NCI-H2107 treated with DMSO at 0.1 percent for 48 hours (cell line): ENCODE measurements at regions not wholly inside any gene's neighbourhood (a gene's known extent, or its start where the extent isn't known, plus 50 kb on each side); places are given as distances from the start of the nearest gene placed in this dataset.

Experiments
- DNase-seq: peaks from one replicate; lab custom pipeline; 2025; ENCODE audit not compliant: unreplicated experiment; lab: John Stamatoyannopoulos, UW

- DNase-seq, result no peak
Observed at GRCh38 chr2:2935445-2936149, 442.0 kb downstream of the EIPR1 start.

DNA sequence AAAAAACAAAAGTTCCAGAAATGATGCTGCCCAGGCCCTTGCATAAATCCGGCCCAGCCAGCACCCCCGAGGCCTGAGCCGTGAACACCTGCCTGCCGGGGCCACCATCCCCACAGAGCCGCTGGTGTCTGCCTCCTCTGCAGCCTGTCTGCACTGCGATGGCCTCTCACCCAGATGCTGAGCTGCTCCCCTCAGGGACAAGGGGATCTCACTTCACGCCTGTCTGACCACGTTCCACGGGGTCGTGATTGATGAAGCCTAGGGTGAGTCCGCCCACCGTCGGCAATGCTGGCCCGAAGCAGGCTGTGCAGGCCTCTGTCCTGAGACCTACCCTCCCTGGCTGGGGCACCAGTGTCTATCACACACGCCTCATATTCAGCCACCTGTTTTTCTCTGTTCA, 444.2 kb downstream of the EIPR1 start:
- no peak for DNase-seq

DNA sequence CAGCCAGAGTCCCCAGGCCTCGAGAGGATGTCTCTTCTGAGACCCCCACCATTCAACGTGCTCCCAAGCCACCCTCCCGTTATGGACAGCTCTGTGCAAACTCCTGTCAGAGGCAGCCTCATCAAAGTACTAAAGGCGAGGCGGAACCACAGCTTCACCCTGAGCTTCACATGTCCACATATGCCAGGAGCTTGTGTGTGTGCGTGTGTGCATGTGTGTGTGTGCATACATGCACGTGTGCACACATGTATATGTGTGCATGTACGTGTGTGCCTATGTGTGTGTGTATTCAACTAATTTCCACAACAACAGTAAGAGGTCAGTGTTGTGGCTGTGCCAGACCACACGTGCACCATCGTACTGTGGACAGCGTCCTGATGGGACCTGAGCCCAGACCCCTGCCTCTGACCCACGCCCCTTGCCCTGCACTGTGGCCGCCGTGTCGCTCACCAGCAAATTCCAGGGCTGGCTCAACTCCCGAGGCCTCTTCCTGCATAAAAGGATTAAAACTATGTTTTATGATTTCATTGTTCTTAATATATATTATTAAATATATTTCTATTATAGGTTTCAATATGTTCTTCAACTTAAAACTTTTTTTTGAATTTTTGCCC, 444.8 kb downstream of the EIPR1 start:
- no peak for DNase-seq

DNA sequence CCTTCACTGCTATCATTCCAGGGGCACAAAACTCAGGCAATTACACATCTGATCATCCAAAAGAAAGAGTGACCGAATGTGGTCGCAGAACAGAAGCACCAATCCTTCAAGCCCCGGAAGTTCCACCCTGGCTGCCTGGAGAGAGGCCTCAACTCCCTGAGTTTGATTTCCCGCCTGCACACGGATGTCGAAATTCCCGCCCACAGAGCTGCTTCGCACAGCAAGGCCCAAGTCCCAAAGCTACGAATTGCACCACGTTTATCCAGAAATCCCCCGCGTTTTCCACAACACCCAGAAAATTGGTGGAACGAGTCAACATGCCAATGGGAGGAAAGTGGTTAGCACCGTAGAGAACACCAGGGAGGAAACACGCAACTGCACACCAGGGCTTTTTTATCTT, 445.4 kb downstream of the EIPR1 start:
- DNase-seq, result no peak

- no peak for DNase-seq
Observed at GRCh38 chr2:2931318-2932075, 446.1 kb downstream of the EIPR1 start.

DNA sequence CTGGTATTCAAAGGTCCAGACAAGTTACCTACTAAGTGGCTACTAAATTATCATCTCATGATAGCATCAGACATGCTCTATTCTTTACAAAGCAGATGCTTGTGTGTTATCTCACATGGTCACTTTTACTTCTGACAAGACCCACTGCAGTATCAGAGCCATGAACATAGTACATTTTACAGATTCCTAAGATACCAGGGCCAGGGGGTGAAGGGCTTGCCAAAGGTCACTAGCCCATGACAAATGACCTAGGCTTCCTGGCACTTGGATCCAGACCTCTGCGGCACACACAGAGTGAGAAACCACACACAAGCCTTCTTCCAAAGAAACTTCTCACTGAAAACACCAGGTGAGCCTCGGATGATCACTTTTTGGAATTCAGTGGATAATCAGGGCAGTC, 446.8 kb downstream of the EIPR1 start:
- no peak for DNase-seq

- no peak for DNase-seq
Observed at GRCh38 chr2:2926858-2927175, 450.8 kb downstream of the EIPR1 start.

DNA sequence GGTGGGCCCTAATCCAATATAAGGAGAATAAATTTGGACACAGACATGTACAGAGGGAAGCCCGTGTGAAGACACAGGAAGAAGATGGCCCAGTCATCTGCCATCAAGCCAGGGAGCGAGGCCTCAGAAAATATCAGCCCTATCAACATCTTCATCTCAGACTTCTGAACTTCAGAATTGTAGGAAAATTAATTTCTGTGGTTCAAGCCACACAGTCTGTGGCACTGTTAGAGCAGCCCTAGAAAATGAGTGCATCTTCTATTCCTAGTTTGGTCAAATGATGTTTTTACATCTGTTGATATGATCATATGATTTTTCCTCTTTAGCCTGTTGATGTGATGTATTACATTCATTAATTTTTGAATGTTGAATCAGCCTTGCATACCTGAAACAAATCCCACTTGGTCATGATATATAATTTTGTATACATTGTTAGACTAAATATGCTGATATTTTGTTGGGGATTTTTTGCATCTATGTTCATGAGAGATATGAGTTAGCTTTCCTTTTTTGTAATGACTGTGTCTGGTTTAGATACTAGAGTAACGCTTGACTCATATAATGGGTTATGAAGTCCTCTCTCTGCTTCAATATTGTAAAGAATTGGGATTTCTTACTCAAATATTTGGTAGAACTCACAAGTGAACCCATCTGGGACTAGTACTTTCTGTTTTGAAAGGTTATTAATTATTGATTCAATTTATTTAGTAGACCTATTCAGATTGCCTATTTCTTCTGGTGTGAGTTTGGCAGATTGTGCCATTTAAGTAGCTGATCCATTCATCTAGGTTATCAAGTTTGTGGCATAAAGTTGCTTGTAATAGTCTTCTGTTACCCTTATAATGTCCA, 451.4 kb downstream of the EIPR1 start:
- no peak for DNase-seq

DNA sequence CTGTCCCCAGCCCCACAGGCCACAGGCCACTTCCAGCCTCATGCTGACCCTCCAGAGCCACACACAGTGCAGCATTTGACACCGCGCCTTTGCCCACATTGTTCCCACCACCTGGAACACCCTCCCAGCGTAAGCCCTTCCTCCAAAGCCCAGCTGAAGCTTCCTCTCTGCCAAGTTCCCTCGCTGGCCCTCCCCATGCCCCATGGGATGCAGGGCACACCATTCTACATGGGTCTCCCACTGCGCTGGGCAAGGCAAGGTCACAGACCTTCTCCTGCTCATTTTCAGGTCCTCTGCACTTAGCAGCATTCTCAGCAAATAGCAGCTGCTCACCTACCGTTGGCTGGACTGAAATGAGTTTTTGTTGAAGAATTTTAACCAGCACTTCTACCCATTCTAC, 455.5 kb downstream of the EIPR1 start:
- no peak for DNase-seq

DNA sequence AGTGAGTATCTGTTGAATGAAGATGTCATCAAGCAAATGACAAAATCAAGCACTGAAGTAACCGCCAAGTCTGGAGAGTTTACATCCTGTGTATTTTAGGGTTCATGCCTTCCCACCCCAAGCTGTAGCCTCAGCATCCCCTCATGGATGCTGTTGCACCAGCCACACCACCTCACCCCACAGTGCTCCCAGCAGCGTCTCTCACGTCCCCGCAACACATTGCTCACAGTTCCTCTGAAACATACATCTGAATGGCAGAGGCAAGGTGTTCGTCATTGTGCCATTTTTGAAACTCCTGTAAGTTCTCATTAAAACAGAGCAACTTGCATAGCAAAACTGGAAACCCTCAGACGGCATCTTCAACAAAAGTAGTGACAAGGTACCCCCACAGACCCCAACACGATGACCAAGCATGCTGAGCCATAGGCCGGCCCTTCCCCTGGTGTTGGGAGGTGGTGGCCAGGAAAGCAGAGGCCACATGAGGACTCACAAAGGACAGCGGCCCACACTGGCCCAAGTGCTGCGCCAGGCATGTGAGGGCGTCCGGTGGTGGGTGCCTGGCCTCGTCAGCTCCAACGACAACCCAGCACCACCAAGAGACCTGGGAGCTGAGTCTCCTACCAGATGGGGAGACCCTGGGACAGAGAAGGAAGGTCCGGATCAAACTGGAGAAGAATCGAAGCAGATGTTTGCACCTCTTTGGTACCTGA, 456.5 kb downstream of the EIPR1 start:
- no peak for DNase-seq

GRCh38 chr2:2919574-2920365, 457.8 kb downstream of the EIPR1 start:
- DNase-seq, result no peak

DNA sequence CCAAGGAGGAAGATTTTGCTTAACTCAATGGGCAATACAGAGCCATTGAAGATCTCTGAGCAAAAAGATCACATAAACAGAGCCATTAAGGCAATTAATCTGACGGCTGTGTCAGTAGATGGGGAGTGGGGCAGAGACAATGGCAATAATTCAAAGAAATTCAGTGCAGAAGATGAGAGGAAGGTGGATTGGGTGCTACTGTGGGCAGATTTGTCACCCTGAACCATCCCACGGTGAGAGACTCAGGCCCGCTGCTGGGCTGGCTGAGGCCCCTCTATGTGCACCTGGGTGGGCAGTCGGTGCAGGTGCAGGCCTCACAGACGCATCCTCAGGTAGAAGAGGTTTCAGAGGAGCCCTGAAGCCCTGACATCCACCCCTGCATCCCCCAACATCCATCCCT, 458.6 kb downstream of the EIPR1 start:
- no peak for DNase-seq

GRCh38 chr2:2916621-2917020, 461.0 kb downstream of the EIPR1 start:
- DNase-seq, result no peak

DNA sequence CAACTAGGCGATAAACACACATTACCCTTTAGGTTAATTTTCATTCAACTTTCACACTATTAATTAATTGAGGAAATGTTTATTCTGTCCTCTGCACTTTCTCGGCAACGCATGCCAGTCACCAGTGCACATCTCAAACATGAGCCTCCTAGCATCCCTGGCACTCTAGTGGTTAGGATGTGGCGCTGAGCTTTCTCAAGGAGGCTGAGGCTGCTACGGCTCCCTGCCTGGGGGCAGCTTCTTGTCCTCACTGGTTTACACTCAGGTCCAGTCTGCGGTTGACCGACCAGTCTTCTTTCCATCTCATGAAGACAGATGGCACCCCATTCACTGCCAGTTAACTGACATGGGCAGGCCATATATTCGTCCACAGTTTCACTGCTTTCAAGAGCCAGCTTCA, 463.4 kb downstream of the EIPR1 start:
- no peak for DNase-seq

GRCh38 chr2:2913601-2914120, 464.0 kb downstream of the EIPR1 start:
- DNase-seq, result no peak

GRCh38 chr2:2912731-2913130, 464.9 kb downstream of the EIPR1 start:
- DNase-seq, result no peak

DNA sequence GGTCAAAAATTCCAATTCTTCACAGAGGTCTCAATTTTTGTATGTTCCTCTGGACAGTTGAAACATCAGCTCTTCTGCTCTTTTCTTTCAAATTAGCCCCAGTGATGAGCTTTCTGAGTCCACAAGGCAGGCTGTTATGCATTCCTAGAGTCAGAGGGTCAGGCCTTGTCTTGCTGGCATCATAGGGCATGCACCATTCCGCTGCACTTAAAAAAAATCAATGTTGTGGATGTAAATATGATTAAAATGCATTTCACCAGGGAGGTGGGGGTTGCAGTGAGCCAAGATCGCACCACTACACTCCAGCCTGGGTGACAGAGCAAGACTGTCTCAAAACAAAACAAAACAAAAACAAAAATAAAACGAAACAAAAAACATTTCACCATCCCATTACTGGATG, 465.3 kb downstream of the EIPR1 start:
- DNase-seq, result no peak

- DNase-seq, result no peak
Observed at GRCh38 chr2:2910259-2910658, 467.4 kb downstream of the EIPR1 start.

GRCh38 chr2:2909086-2910035, 468.3 kb downstream of the EIPR1 start:
- no peak for DNase-seq
